Head of caudate nucleus (tissue), 42 donors: ENCODE measurements at regions not wholly inside any gene's neighbourhood (a gene's known extent, or its start where the extent isn't known, plus 50 kb on each side); places are given as distances from the start of the nearest gene placed in this dataset.
A peak's percentile ranks its signal among the peaks of the same experiment; 100 is the strongest.

Experiments
- DNase-seq, 42 donors: peaks; one replicate each; pipeline versions ENCODE4 v3.0.0 to v3.0.0-alpha.2; 2020 to 2021; ENCODE audit warnings: mixed read lengths in 7 of 42
- intact Hi-C: fragments of 100-400 bp; cut with DNase I; formaldehyde crosslinking; loops from one replicate; pipeline ENCODE4 v1.15.0; 2022

- no peak for DNase-seq
- intact Hi-C loops = no loop called here
Observed at GRCh38 chr11:111153194-111153593, 92.3 kb upstream of the POU2AF2 start.

GRCh38 chr11:111148953-111149352 lies 96.6 kb upstream of the POU2AF2 start:
- intact Hi-C loops = no loop called here
- DNase-seq = no peak

- DNase-seq = no peak
- intact Hi-C loops = no loop called here
Observed at GRCh38 chr11:111148121-111148520, 97.4 kb upstream of the POU2AF2 start.

GRCh38 chr11:111137846-111138245 lies 107.7 kb upstream of the POU2AF2 start:
- intact Hi-C loops = no loop called here
- no peak for DNase-seq

- no peak for DNase-seq
- intact Hi-C loops = no loop called here
Observed at GRCh38 chr11:111135778-111136570, 109.6 kb upstream of the POU2AF2 start.

- intact Hi-C loops = no loop called here
- DNase-seq = no peak
Observed at GRCh38 chr11:111135101-111135500, 110.4 kb upstream of the POU2AF2 start.

GRCh38 chr11:111128076-111128870 lies 117.3 kb upstream of the POU2AF2 start:
- intact Hi-C loops = no loop called here
- no peak for DNase-seq

- intact Hi-C loops = no loop called here
- DNase-seq = no peak
Observed at GRCh38 chr11:111124724-111125123, 120.8 kb upstream of the POU2AF2 start.

GRCh38 chr11:111123463-111124398 lies 121.8 kb upstream of the POU2AF2 start:
- intact Hi-C loops = no loop called here
- DNase-seq = no peak

GRCh38 chr11:111120696-111121302 lies 124.7 kb upstream of the POU2AF2 start:
- no peak for DNase-seq
- intact Hi-C loops = no loop called here

GRCh38 chr11:111120161-111120560 lies 125.4 kb upstream of the POU2AF2 start:
- peak in 1 of 42 donors; percentile 10 for DNase-seq
- intact Hi-C loops = no loop called here

GRCh38 chr11:111119751-111120150 lies 125.8 kb upstream of the POU2AF2 start:
- DNase-seq = no peak

GRCh38 chr11:111115890-111116289 lies 129.6 kb upstream of the POU2AF2 start:
- intact Hi-C loops = no loop called here
- no peak for DNase-seq

More at GRCh38 chr11:111119751-111120150, 125.8 kb upstream of the POU2AF2 start:
- intact Hi-C loops = no loop called here

- no peak for DNase-seq
- intact Hi-C loops = no loop called here
Observed at GRCh38 chr11:111114091-111114490, 131.4 kb upstream of the POU2AF2 start.

GRCh38 chr11:111112614-111113013 lies 132.9 kb upstream of the POU2AF2 start:
- intact Hi-C loops = no loop called here
- DNase-seq = no peak

- DNase-seq = no peak
- intact Hi-C loops = no loop called here
Observed at GRCh38 chr11:111107501-111107900, 138.0 kb upstream of the POU2AF2 start.

GRCh38 chr11:111106641-111107040 lies 138.9 kb upstream of the POU2AF2 start:
- no peak for DNase-seq
- intact Hi-C loops = no loop called here

GRCh38 chr11:111105566-111105965 lies 140.0 kb upstream of the POU2AF2 start:
- intact Hi-C loops = no loop called here
- peak in 26 of 42 donors; percentile 4 to 78 (median 42) for DNase-seq

GRCh38 chr11:111104185-111104584 lies 141.3 kb upstream of the POU2AF2 start:
- intact Hi-C loops = no loop called here
- DNase-seq = no peak
